Adrenal gland (tissue), 9 donors: ENCODE measurements at regions not wholly inside any gene's neighbourhood (a gene's known extent, or its start where the extent isn't known, plus 50 kb on each side); places are given as distances from the start of the nearest gene placed in this dataset.

Experiments used
- DNase-seq, 7 donors: peaks; one replicate each; pipeline ENCODE4 v3.0.0-alpha.2; 2019 to 2020
- H3K27ac ChIP-seq, 5 donors: fragments of 200-600 bp; sonication (generic) in 4 of 5; 1 replicate in 3 of 5; 2 replicates in 2 of 5; pipeline versions ENCODE4 v1.5.1 to v1.8.0; 2016 to 2020; ENCODE audit warnings: mild to moderate bottlenecking in 1 of 5
- H3K27me3 ChIP-seq: fragments of 200-600 bp; 2 replicates; pipeline ENCODE4 v1.8.0; 2021
- H3K36me3 ChIP-seq, 2 donors: fragments of 200-600 bp; replicated peaks in 1 of 2; 1 replicate in 1 of 2; 2 replicates in 1 of 2; pipeline versions ENCODE4 v1.5.1 to v1.8.0; 2018 to 2022
- H3K4me1 ChIP-seq, 2 donors: fragments of 200-600 bp; replicated peaks in 1 of 2; 1 replicate in 1 of 2; 2 replicates in 1 of 2; pipeline versions ENCODE4 v1.5.1 to v1.8.0; 2018 to 2021
- H3K4me3 ChIP-seq, 4 donors: fragments of 200-600 bp; sonication (generic) in 3 of 4; one replicate each; pipeline ENCODE4 v1.5.1; 2016 to 2018
- H3K9me3 ChIP-seq, 3 donors: fragments of 200-600 bp; sonication (generic) in 1 of 3; replicated peaks in 1 of 3; 1 replicate in 2 of 3; 2 replicates in 1 of 3; pipeline versions ENCODE4 v1.5.1 to v1.8.0; 2016 to 2021
- CTCF ChIP-seq, 6 experiments: fragments of 450-650 bp in 4 of 6; fragments of 200-600 bp in 2 of 6; sonication (generic) in 1 of 6; IDR thresholded peaks; 1 replicate in 5 of 6; 2 replicates in 1 of 6; pipeline versions ENCODE4 v1.5.1 to v1.8.0; 2016 to 2021; ENCODE audit warnings: antibody characterized with exemption in 6 of 6, mild to moderate bottlenecking in 2 of 6, moderate library complexity in 1 of 6
- POLR2A ChIP-seq, 2 donors: fragments of 450-650 bp; IDR thresholded peaks; one replicate each; pipeline ENCODE4 v1.6.1; 2017; ENCODE audit warnings: antibody characterized with exemption in 2 of 2, mild to moderate bottlenecking in 2 of 2, moderate library complexity in 1 of 2
- WGBS, 4 donors: extraction: QIAGEN DNeasy Blood & Tissue Kit in 2 of 4; methylation state at CpG; one replicate each; pipeline versions ENCODE4 v1.1.5 to v1.1.7; 2013 to 2017; 5-methylcytosine and 5-hydroxymethylcytosine counted together
- intact Hi-C, 2 donors: fragments of 100-400 bp; cut with DNase I; formaldehyde crosslinking; loops; one replicate each; pipeline versions ENCODE4 v1.14.1 to v1.15.0; 2022 to 2023
- donor health status: healthy with polysubstance abuse.
- donor health status: Bipolar disorder and iron deficiency.
- donor health status: DM: yes; HTN: yes; CAD: no.
- donor health status: DM: no; HTN: no; CAD: no.
- donor health status: DM: no; HTN: no; CAD: no.

GRCh38 chr17:52594516-52594915 is 436.0 kb upstream of the CA10 start:
- Histone ChIP-seq H3K4me3 (no peak overlapping the region), H3K9me3 (no peaks in the 10 kb centered on the region), H3K36me3 (no peaks in the 10 kb centered on the region), H3K27me3 (no peaks in the 10 kb centered on the region), H3K27ac (no peak overlapping the region), H3K4me1 (no peaks in the 10 kb centered on the region)
- no peak for DNase-seq
- no peak for TF ChIP-seq CTCF (IDR thresholded peaks at IDR 0.05)
- TF ChIP-seq POLR2A (IDR thresholded peaks at IDR 0.05) = no peak
- WGBS, 4 donors = 70 to 90% (median 82%) methylated on average over 2 of the region's 2 CpGs
- intact Hi-C loops = no loop called here

GRCh38 chr17:52546990-52547389 is 388.5 kb upstream of the CA10 start:
- Histone ChIP-seq H3K36me3 (no peaks in the 10 kb centered on the region), H3K4me1 (no peaks in the 10 kb centered on the region), H3K27ac (no peak overlapping the region), H3K4me3 (no peak overlapping the region), H3K9me3 (no peaks in the 10 kb centered on the region), H3K27me3 (peaks cover 3% of the 10 kb centered on the region)
- TF ChIP-seq CTCF (IDR thresholded peaks at IDR 0.05) (no peak), POLR2A (IDR thresholded peaks at IDR 0.05) (no peak)
- intact Hi-C loops = no loop called here
- 46 to 67% (median 57%) methylated on average over 1 of the region's 1 CpG for WGBS, 4 donors
- DNase-seq = no peak

GRCh38 chr17:52546493-52546892 is 388.0 kb upstream of the CA10 start:
- WGBS, 4 donors = 28 to 52% (median 38%) methylated on average over 3 of the region's 3 CpGs
- Histone ChIP-seq H3K27ac (no peak overlapping the region), H3K36me3 (no peaks in the 10 kb centered on the region), H3K4me3 (no peak overlapping the region), H3K9me3 (no peaks in the 10 kb centered on the region), H3K27me3 (no peaks in the 10 kb centered on the region), H3K4me1 (no peaks in the 10 kb centered on the region)
- no peak for DNase-seq
- intact Hi-C loops = no loop called here
- TF ChIP-seq POLR2A (IDR thresholded peaks at IDR 0.05) = no peak
- TF ChIP-seq CTCF (IDR thresholded peaks at IDR 0.05) = no peak

- TF ChIP-seq CTCF (IDR thresholded peaks at IDR 0.05) (no peak), POLR2A (IDR thresholded peaks at IDR 0.05) (no peak)
- 39 to 78% (median 61%) methylated on average over 1 of the region's 1 CpG for WGBS, 4 donors
- Histone ChIP-seq H3K4me3 (no peak overlapping the region), H3K27me3 (no peaks in the 10 kb centered on the region), H3K27ac (no peak overlapping the region), H3K4me1 (no peaks in the 10 kb centered on the region), H3K36me3 (no peaks in the 10 kb centered on the region), H3K9me3 (no peaks in the 10 kb centered on the region)
- no peak for DNase-seq
- intact Hi-C loops = no loop called here
These were observed 378.9 kb upstream of the CA10 start for GRCh38 chr17:52537421-52537820.
